K562 (cell line): ENCODE measurements at regions not wholly inside any gene's neighbourhood (a gene's known extent, or its start where the extent isn't known, plus 50 kb on each side); places are given as distances from the start of the nearest gene placed in this dataset.

Experiments used
- ATAC-seq: fragments of 200-7000 bp; cut with Tn5 transposase; 3 replicates; pipeline ENCODE4 v1.9.1; 2020; ENCODE audit warnings: moderate library complexity
- BruUV-seq: library from RNA; stranded (reverse); fragments of 400-500 nt; replicated peaks from 2 replicates; lab custom pipeline; 2021; lab: Mats Ljungman, UMichigan
- CTCF ChIA-PET: fragments of 300-600 bp; formaldehyde crosslinking; extraction: SDS; loops from one replicate; lab custom pipeline; 2021; ENCODE audit warnings: low intra/inter-chr PET ratio; lab: Yijun Ruan, JAX
- POLR2A ChIA-PET: fragments of 300-600, 350-650 bp; sonication (Branson Sonifier 250); formaldehyde crosslinking; extraction: SDS; loops from one replicate; lab custom pipeline; 2021; ENCODE audit warnings: antibody characterized with exemption, inconsistent platforms; lab: Yijun Ruan, JAX
- DNase-seq, 4 experiments: peaks; one replicate each; pipeline versions ENCODE4 v3.0.0 to v3.0.0-alpha.2; 2011 to 2018; ENCODE audit warnings: low spot score in 3 of 4, mixed read lengths in 3 of 4; ENCODE audit errors: extremely low read depth in 1 of 4
- FAIRE-seq: peaks from 2 replicates; lab custom pipeline; 2011; peaks lifted over from hg19 to GRCh38; lab: Jason Lieb, UNC
- H2AFZ ChIP-seq: 2 replicates; pipeline ENCODE4 v1.6.0; 2011; ENCODE audit warnings: low read depth, low read length, control low read depth, inconsistent platforms
- H3K27ac ChIP-seq: fragments of 200-600 bp; 3 replicates; pipeline ENCODE4 v1.8.0; 2011; ENCODE audit warnings: low read depth, mild to moderate bottlenecking, control low read depth, inconsistent platforms, low read length, moderate library complexity, mixed read lengths; ENCODE audit errors: extremely low read depth
- H3K27me3 ChIP-seq, 2 experiments: fragments of 300-600 bp in 1 of 2; 2 replicates in 1 of 2; 3 replicates in 1 of 2; pipeline versions ENCODE4 v1.6.0 to v1.8.0; 2011; ENCODE audit warnings: inconsistent platforms in 2 of 2, low read length in 2 of 2, mild to moderate bottlenecking in 1 of 2, mixed read lengths in 1 of 2, moderate library complexity in 1 of 2; ENCODE audit not compliant: control insufficient read depth in 2 of 2, insufficient read depth in 2 of 2
- H3K36me3 ChIP-seq: fragments of 300-600 bp; 3 replicates; pipeline ENCODE4 v1.8.0; 2011; ENCODE audit warnings: mild to moderate bottlenecking, low read length, inconsistent platforms; ENCODE audit not compliant: control insufficient read depth, insufficient read depth
- H3K4me1 ChIP-seq, 2 experiments: fragments of 200-600 bp in 1 of 2; replicated peaks in 1 of 2; 2 replicates in 1 of 2; 3 replicates in 1 of 2; pipeline versions ENCODE4 v1.5.1 to v1.8.0; 2011; ENCODE audit warnings: inconsistent platforms in 2 of 2, low read length in 2 of 2, mild to moderate bottlenecking in 1 of 2, mixed read lengths in 1 of 2, moderate library complexity in 1 of 2; ENCODE audit not compliant: control insufficient read depth in 2 of 2, insufficient read depth in 2 of 2
- H3K4me2 ChIP-seq: 2 replicates; pipeline ENCODE4 v1.6.1; 2011; ENCODE audit warnings: low read length, control low read depth, inconsistent platforms, mixed read lengths; ENCODE audit not compliant: insufficient read depth
- H3K4me3 ChIP-seq: fragments of 200-600 bp; sonication (generic), shearing (Covaris generic); 2 replicates; pipeline ENCODE4 v1.5.1; 2016; ENCODE audit warnings: control low read depth, inconsistent platforms
- H3K79me2 ChIP-seq: fragments of 200-600 bp; 3 replicates; pipeline ENCODE4 v1.8.0; 2011; ENCODE audit warnings: low read length, inconsistent platforms; ENCODE audit not compliant: control insufficient read depth, insufficient read depth
- H3K9ac ChIP-seq, 2 experiments: 2 replicates each; pipeline versions ENCODE4 v1.6.0 to v1.6.1; 2011; ENCODE audit warnings: low read depth in 2 of 2, low read length in 2 of 2, control low read depth in 1 of 2, inconsistent platforms in 1 of 2, mild to moderate bottlenecking in 1 of 2, mixed read lengths in 1 of 2; ENCODE audit not compliant: insufficient read depth in 1 of 2
- H3K9me1 ChIP-seq: one replicate; pipeline ENCODE4 v1.6.0; 2011; ENCODE audit warnings: inconsistent platforms, mild to moderate bottlenecking, low read length, moderate library complexity; ENCODE audit not compliant: control insufficient read depth, insufficient read depth
- H3K9me3 ChIP-seq: replicated peaks from 2 replicates; pipeline ENCODE4 v1.5.1; 2011; ENCODE audit warnings: low read depth, low read length, inconsistent platforms; ENCODE audit not compliant: control insufficient read depth, insufficient read depth
- H4K20me1 ChIP-seq: replicated peaks from 2 replicates; pipeline ENCODE4 v1.6.1; 2011; ENCODE audit warnings: low read length, inconsistent platforms, mixed read lengths; ENCODE audit not compliant: control insufficient read depth, insufficient read depth
- C11orf30 ChIP-seq: fragments of 450-650 bp; IDR thresholded peaks from 2 replicates; pipeline ENCODE4 v1.6.1; 2016; ENCODE audit warnings: low read depth, mild to moderate bottlenecking
- CTBP1 ChIP-seq: fragments of 450-650 bp; IDR thresholded peaks from 2 replicates; pipeline ENCODE4 v1.6.1; 2016; ENCODE audit warnings: borderline replicate concordance
- DMBX1 ChIP-seq: fragments of 250-450 bp; sonication (Bioruptor Pico); IDR thresholded peaks from 2 replicates; pipeline ENCODE4 v1.8.0; 2022; ENCODE audit warnings: inconsistent platforms, mild to moderate bottlenecking, moderate library complexity, borderline replicate concordance
- MAFF ChIP-seq: IDR thresholded peaks from 2 replicates; pipeline ENCODE4 v1.6.1; 2012; ENCODE audit warnings: low read length, improper control_type of control experiment
- NFRKB ChIP-seq: fragments of 450-650 bp; IDR thresholded peaks from 2 replicates; pipeline ENCODE4 v1.6.1; 2016; ENCODE audit warnings: low read depth
- NR1H2 ChIP-seq: sonication (generic); formaldehyde crosslinking; IDR thresholded peaks from 2 replicates; pipeline ENCODE4 v1.4.0; 2020; ENCODE audit warnings: mild to moderate bottlenecking, missing genetic modification reagents
- SAFB ChIP-seq: fragments of 200-400 bp; formaldehyde crosslinking; IDR thresholded peaks from 2 replicates; pipeline ENCODE4 v1.6.1; 2017; ENCODE audit warnings: low read depth, low read length, borderline replicate concordance
- SUPT5H ChIP-seq: fragments of 450-650 bp; IDR thresholded peaks from 2 replicates; pipeline ENCODE4 v1.6.1; 2016
- TAF1 ChIP-seq: IDR thresholded peaks from 2 replicates; pipeline ENCODE4 v1.6.1; 2011; ENCODE audit warnings: mild to moderate bottlenecking, low read length, moderate library complexity; ENCODE audit not compliant: insufficient read depth, control insufficient read depth, severe bottlenecking; ENCODE audit errors: extremely low read depth
- TCF3 ChIP-seq: sonication (generic); formaldehyde crosslinking; IDR thresholded peaks from 2 replicates; pipeline ENCODE4 v1.4.0; 2020; ENCODE audit warnings: mild to moderate bottlenecking, missing genetic modification reagents
- ZNF431 ChIP-seq: sonication (generic); formaldehyde crosslinking; IDR thresholded peaks from 2 replicates; pipeline ENCODE4 v1.8.0; 2022; ENCODE audit warnings: mild to moderate bottlenecking, missing genetic modification reagents
- WGBS: fragments of 100-300 bp; shearing (Covaris generic); methylation state at CpG from one replicate; pipeline ENCODE4 v1.1.6; 2016; ENCODE audit warnings: low coverage, mixed read lengths; ENCODE audit not compliant: insufficient coverage; ENCODE audit errors: missing lambda C conversion rate; 5-methylcytosine and 5-hydroxymethylcytosine counted together
- in situ Hi-C: fragments of 300-500 bp; cut with MboI; formaldehyde crosslinking; loops from 4 replicates; pipeline ENCODE4 v1.15.0; 2018; ENCODE audit warnings: inconsistent platforms, mixed read lengths
- intact Hi-C: fragments of 100-400 bp; cut with micrococcal nuclease; formaldehyde crosslinking; loops from 2 replicates; pipeline ENCODE4 v1.14.2; 2022
- TF ChIP-seq, protein P1 (sequence below), 2 experiments: fragments of 200-800 bp in 1 of 2; sonication (Bioruptor generic) in 1 of 2; sonication (generic) in 1 of 2; formaldehyde crosslinking in 1 of 2; IDR thresholded peaks in 1 of 2; conservative IDR thresholded peaks in 1 of 2; 2 replicates each; pipeline versions ENCODE4 v1.5.0 to v1.6.1; 2016 to 2020; ENCODE audit warnings: missing compliant biosample characterization in 1 of 2, missing genetic modification characterization in 1 of 2, missing genetic modification reagents in 1 of 2
- TF ChIP-seq, protein P2 (sequence below): IDR thresholded peaks from 2 replicates; pipeline ENCODE4 v1.6.1; 2014; ENCODE audit warnings: antibody characterized with exemption
- TF ChIP-seq, protein P3 (sequence below): fragments of 450-650 bp; IDR thresholded peaks from 2 replicates; pipeline ENCODE4 v1.6.1; 2016
- TF ChIP-seq, protein P4 (sequence below): fragments of 150-350 bp; IDR thresholded peaks from 2 replicates; pipeline ENCODE4 v1.6.1; 2014; ENCODE audit warnings: low read depth, mild to moderate bottlenecking, low read length, borderline replicate concordance

DNA sequence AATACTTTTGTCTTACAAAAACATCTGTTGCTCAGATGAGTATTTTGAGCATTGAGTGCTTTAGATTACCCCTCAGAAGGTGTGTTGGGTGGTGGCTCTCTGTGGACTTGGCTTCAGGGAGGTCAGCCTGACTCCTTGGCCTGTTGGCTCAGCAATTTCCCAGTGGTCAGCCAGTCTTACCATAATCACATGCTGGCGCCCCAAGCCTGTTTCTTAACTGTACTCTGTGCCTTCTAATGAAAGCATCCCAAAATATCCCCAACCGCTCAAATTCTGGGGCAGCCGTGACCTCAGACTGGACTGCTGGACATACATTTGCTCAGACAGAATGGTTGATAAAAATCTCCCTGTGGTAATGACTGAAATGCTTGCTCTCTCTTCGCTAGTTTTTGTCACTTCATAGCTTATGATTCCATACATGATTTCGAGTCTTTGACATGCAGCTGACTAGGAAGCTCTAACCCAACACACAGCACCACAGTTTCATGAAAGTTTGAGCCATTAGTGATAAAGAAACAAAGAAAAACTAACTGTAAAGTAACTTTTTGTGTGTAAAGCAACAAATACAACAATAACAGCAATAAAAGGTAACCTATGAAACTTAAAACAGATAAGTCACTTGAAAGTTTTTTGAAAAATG lies 562.2 kb upstream of the MEF2C start:
- FAIRE-seq (peak; percentile 94), ATAC-seq (peak; percentile 91), DNase-seq (peak; percentile 6 to 67 (median 19))
- no peak overlapping the region for H3K4me3 ChIP-seq
- intact Hi-C loops = no loop called here
- CTCF ChIA-PET = no interaction called here
- peak overlapping the region; percentile 37 for H3K4me2 ChIP-seq
- POLR2A ChIA-PET = interaction anchor here (0.6 kb wide), 1 partner anchor 278 kb away, joined by 3 read pairs; no protein-coding TSS in a partner anchor
- 2% methylated on average over 5 of the region's 5 CpGs for WGBS
- H3K36me3 ChIP-seq = no peaks in the 10 kb centered on the region
- H3K79me2 ChIP-seq = no peaks in the 10 kb centered on the region
- no peaks in the 10 kb centered on the region for H3K27me3 ChIP-seq
- peaks cover 0 to 10% of the 10 kb centered on the region in 2 experiments; a peak in 4 of 5 replicates for H3K4me1 ChIP-seq
- no peaks in the 10 kb centered on the region for H3K9me3 ChIP-seq
- peak overlapping the region; percentile 63 for H3K27ac ChIP-seq
- no peak overlapping the region; a peak in 1 of 4 replicates for H3K9ac ChIP-seq
- H2AFZ ChIP-seq = peak overlapping the region; percentile 91
- H3K9me1 ChIP-seq = no peaks in the 10 kb centered on the region
- H4K20me1 ChIP-seq = no peaks in the 10 kb centered on the region
- in situ Hi-C loops = no loop called here
- BruUV-seq = no TSS peak
- TF ChIP-seq MAFF (no peak), TCF3 (CRISPR knock-in tag) (peak; percentile 70), SAFB (no peak), TAF1 (no peak), DMBX1 (CRISPR knock-in tag) (peak; percentile 47; the same call in 1 of the 2 replicates), C11orf30 (0 out of 2 replicates have a peak, but pooled peaks have one; percentile 10), ZNF431 (CRISPR knock-in tag) (no peak), NFRKB (no peak), CTBP1 (peak; percentile 20; the same call in 1 of the 2 replicates), SUPT5H (no peak), NR1H2 (no peak)
- TF ChIP-seq, protein P1, sequence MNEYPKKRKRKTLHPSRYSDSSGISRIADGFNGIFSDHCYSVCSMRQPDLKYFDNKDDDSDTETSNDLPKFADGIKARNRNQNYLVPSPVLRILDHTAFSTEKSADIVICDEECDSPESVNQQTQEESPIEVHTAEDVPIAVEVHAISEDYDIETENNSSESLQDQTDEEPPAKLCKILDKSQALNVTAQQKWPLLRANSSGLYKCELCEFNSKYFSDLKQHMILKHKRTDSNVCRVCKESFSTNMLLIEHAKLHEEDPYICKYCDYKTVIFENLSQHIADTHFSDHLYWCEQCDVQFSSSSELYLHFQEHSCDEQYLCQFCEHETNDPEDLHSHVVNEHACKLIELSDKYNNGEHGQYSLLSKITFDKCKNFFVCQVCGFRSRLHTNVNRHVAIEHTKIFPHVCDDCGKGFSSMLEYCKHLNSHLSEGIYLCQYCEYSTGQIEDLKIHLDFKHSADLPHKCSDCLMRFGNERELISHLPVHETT (CRISPR knock-in tag; conservative IDR thresholded peaks at IDR 0.05 in 1 of 2, IDR thresholded peaks at IDR 0.05 in 1 of 2) = no peak
- TF ChIP-seq, protein P2, sequence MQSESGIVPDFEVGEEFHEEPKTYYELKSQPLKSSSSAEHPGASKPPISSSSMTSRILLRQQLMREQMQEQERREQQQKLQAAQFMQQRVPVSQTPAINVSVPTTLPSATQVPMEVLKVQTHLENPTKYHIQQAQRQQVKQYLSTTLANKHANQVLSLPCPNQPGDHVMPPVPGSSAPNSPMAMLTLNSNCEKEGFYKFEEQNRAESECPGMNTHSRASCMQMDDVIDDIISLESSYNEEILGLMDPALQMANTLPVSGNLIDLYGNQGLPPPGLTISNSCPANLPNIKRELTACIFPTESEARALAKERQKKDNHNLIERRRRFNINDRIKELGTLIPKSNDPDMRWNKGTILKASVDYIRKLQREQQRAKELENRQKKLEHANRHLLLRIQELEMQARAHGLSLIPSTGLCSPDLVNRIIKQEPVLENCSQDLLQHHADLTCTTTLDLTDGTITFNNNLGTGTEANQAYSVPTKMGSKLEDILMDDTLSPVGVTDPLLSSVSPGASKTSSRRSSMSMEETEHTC = no peak
- TF ChIP-seq, protein P3, sequence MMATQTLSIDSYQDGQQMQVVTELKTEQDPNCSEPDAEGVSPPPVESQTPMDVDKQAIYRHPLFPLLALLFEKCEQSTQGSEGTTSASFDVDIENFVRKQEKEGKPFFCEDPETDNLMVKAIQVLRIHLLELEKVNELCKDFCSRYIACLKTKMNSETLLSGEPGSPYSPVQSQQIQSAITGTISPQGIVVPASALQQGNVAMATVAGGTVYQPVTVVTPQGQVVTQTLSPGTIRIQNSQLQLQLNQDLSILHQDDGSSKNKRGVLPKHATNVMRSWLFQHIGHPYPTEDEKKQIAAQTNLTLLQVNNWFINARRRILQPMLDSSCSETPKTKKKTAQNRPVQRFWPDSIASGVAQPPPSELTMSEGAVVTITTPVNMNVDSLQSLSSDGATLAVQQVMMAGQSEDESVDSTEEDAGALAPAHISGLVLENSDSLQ = peak; percentile 12; the same call in 1 of the 2 replicates
- TF ChIP-seq, protein P4, sequence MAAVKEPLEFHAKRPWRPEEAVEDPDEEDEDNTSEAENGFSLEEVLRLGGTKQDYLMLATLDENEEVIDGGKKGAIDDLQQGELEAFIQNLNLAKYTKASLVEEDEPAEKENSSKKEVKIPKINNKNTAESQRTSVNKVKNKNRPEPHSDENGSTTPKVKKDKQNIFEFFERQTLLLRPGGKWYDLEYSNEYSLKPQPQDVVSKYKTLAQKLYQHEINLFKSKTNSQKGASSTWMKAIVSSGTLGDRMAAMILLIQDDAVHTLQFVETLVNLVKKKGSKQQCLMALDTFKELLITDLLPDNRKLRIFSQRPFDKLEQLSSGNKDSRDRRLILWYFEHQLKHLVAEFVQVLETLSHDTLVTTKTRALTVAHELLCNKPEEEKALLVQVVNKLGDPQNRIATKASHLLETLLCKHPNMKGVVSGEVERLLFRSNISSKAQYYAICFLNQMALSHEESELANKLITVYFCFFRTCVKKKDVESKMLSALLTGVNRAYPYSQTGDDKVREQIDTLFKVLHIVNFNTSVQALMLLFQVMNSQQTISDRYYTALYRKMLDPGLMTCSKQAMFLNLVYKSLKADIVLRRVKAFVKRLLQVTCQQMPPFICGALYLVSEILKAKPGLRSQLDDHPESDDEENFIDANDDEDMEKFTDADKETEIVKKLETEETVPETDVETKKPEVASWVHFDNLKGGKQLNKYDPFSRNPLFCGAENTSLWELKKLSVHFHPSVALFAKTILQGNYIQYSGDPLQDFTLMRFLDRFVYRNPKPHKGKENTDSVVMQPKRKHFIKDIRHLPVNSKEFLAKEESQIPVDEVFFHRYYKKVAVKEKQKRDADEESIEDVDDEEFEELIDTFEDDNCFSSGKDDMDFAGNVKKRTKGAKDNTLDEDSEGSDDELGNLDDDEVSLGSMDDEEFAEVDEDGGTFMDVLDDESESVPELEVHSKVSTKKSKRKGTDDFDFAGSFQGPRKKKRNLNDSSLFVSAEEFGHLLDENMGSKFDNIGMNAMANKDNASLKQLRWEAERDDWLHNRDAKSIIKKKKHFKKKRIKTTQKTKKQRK = no peak
